Astrocyte (in vitro differentiated cells and primary cell): ENCODE measurements at regions not wholly inside any gene's neighbourhood (a gene's known extent, or its start where the extent isn't known, plus 50 kb on each side); places are given as distances from the start of the nearest gene placed in this dataset.

Experiments used
- DNase-seq: peaks from one replicate; pipeline ENCODE4 v3.0.0-alpha.2; 2010; ENCODE audit warnings: low read depth
- FAIRE-seq: peaks from 2 replicates; lab custom pipeline; 2011; peaks lifted over from hg19 to GRCh38; lab: Jason Lieb, UNC
- H2AFZ ChIP-seq: 2 replicates; pipeline ENCODE4 v1.6.0; 2012; ENCODE audit warnings: low read depth, low read length, inconsistent platforms
- H3K27ac ChIP-seq: 2 replicates; pipeline ENCODE4 v1.5.1; 2011; ENCODE audit warnings: low read depth, low read length, inconsistent platforms
- H3K27me3 ChIP-seq: 2 replicates; pipeline ENCODE4 v1.6.0; 2011; ENCODE audit warnings: low read length, inconsistent platforms; ENCODE audit not compliant: insufficient read depth
- H3K36me3 ChIP-seq: 2 replicates; pipeline ENCODE4 v1.5.1; 2011; ENCODE audit warnings: low read length, inconsistent platforms; ENCODE audit not compliant: insufficient read depth
- H3K4me1 ChIP-seq: 2 replicates; pipeline ENCODE4 v1.5.1; 2011; ENCODE audit warnings: low read length, inconsistent platforms; ENCODE audit not compliant: insufficient read depth
- H3K4me2 ChIP-seq: 2 replicates; pipeline ENCODE4 v1.6.0; 2012; ENCODE audit warnings: low read length, inconsistent platforms
- H3K4me3 ChIP-seq: 2 replicates; pipeline ENCODE4 v1.5.1; 2011; ENCODE audit warnings: low read depth, mild to moderate bottlenecking, low read length, inconsistent platforms; ENCODE audit not compliant: insufficient read depth
- H3K79me2 ChIP-seq: 2 replicates; pipeline ENCODE4 v1.6.0; 2012; ENCODE audit warnings: mild to moderate bottlenecking, low read length, inconsistent platforms; ENCODE audit not compliant: insufficient read depth
- H3K9ac ChIP-seq: 2 replicates; pipeline ENCODE4 v1.6.0; 2012; ENCODE audit warnings: mild to moderate bottlenecking, low read length, inconsistent platforms
- H3K9me3 ChIP-seq: 2 replicates; pipeline ENCODE4 v1.5.1; 2012; ENCODE audit warnings: low read depth, mild to moderate bottlenecking, low read length, inconsistent platforms; ENCODE audit not compliant: insufficient read depth
- H4K20me1 ChIP-seq: 2 replicates; pipeline ENCODE4 v1.6.0; 2012; ENCODE audit warnings: low read length, inconsistent platforms; ENCODE audit not compliant: insufficient read depth
- H3K27ac Mint-ChIP-seq: one replicate; pipeline ENCODE4 v1.8.0; 2021; ENCODE audit warnings: mild to moderate bottlenecking, mixed read lengths; ENCODE audit not compliant: unreplicated experiment
- H3K27me3 Mint-ChIP-seq: one replicate; pipeline ENCODE4 v1.8.0; 2021; ENCODE audit warnings: low read depth, mixed read lengths; ENCODE audit not compliant: unreplicated experiment
- H3K36me3 Mint-ChIP-seq: one replicate; pipeline ENCODE4 v1.8.0; 2021; ENCODE audit warnings: low read depth, mixed read lengths; ENCODE audit not compliant: unreplicated experiment
- H3K4me1 Mint-ChIP-seq: one replicate; pipeline ENCODE4 v1.8.0; 2021; ENCODE audit warnings: low read depth, mixed read lengths; ENCODE audit not compliant: unreplicated experiment
- H3K4me3 Mint-ChIP-seq: one replicate; pipeline ENCODE4 v1.8.0; 2021; ENCODE audit warnings: mild to moderate bottlenecking, moderate library complexity, mixed read lengths; ENCODE audit not compliant: unreplicated experiment
- H3K9me3 Mint-ChIP-seq: one replicate; pipeline ENCODE4 v1.8.0; 2021; ENCODE audit warnings: mild to moderate bottlenecking, mixed read lengths; ENCODE audit not compliant: unreplicated experiment
- CTCF ChIP-seq: IDR thresholded peaks from 2 replicates; pipeline ENCODE4 v1.5.1; 2011; ENCODE audit warnings: low read depth, mild to moderate bottlenecking, inconsistent platforms, low read length, moderate library complexity; ENCODE audit not compliant: insufficient read depth
- EZH2 ChIP-seq: IDR thresholded peaks from 2 replicates; pipeline ENCODE4 v1.6.1; 2012; ENCODE audit warnings: mild to moderate bottlenecking, low read length, inconsistent platforms; ENCODE audit not compliant: insufficient read depth

- TF ChIP-seq EZH2 (no peak), CTCF (no peak)
- Mint-ChIP-seq H3K4me1 (peaks cover 25% of the 10 kb centered on the region), H3K4me3 (no peak overlapping the region), H3K9me3 (peaks cover 4% of the 10 kb centered on the region), H3K27ac (no peak overlapping the region), H3K27me3 (no peaks in the 10 kb centered on the region), H3K36me3 (no peaks in the 10 kb centered on the region)
- Histone ChIP-seq H3K27ac (peak overlapping the region; percentile 91), H4K20me1 (no peaks in the 10 kb centered on the region), H3K36me3 (no peaks in the 10 kb centered on the region), H3K4me3 (no peak overlapping the region), H3K9me3 (no peaks in the 10 kb centered on the region), H3K4me2 (no peak overlapping the region), H2AFZ (no peak overlapping the region), H3K27me3 (no peaks in the 10 kb centered on the region), H3K9ac (no peak overlapping the region), H3K79me2 (no peaks in the 10 kb centered on the region), H3K4me1 (peaks cover 46% of the 10 kb centered on the region)
- DNase-seq (no peak), FAIRE-seq (no peak)
Observed at GRCh38 chr20:4511776-4512175, 174.5 kb upstream of the PRNP start.

- peak; percentile 35 for DNase-seq
- H3K27ac ChIP-seq, result peak overlapping the region; percentile 1
- H4K20me1 ChIP-seq, result no peaks in the 10 kb centered on the region
- peaks cover 46% of the 10 kb centered on the region for H3K4me1 ChIP-seq
- no peak overlapping the region for H3K27ac Mint-ChIP-seq
- no peak overlapping the region for H3K4me3 ChIP-seq
- no peaks in the 10 kb centered on the region for H3K36me3 Mint-ChIP-seq
- peaks cover 25% of the 10 kb centered on the region for H3K4me1 Mint-ChIP-seq
- no peak overlapping the region for H3K9ac ChIP-seq
- peaks cover 4% of the 10 kb centered on the region for H3K9me3 Mint-ChIP-seq
- H3K4me3 Mint-ChIP-seq, result no peak overlapping the region
- TF ChIP-seq CTCF (no peak), EZH2 (no peak)
- no peaks in the 10 kb centered on the region for H3K9me3 ChIP-seq
- no peak overlapping the region for H3K4me2 ChIP-seq
- peaks cover 4% of the 10 kb centered on the region for H3K27me3 Mint-ChIP-seq
- FAIRE-seq, result peak; percentile 23
- H2AFZ ChIP-seq, result no peak overlapping the region
- H3K27me3 ChIP-seq, result no peaks in the 10 kb centered on the region
- no peaks in the 10 kb centered on the region for H3K36me3 ChIP-seq
- H3K79me2 ChIP-seq, result no peaks in the 10 kb centered on the region
Observed at GRCh38 chr20:4509825-4510522, 176.3 kb upstream of the PRNP start.

- peak; percentile 48 for DNase-seq
Observed at GRCh38 chr20:4508773-4509172, 177.5 kb upstream of the PRNP start.

More at GRCh38 chr20:4508773-4509172, 177.5 kb upstream of the PRNP start:
- no peaks in the 10 kb centered on the region for H3K36me3 Mint-ChIP-seq
- no peaks in the 10 kb centered on the region for H3K27me3 ChIP-seq
- peaks cover 4% of the 10 kb centered on the region for H3K27me3 Mint-ChIP-seq
- no peaks in the 10 kb centered on the region for H3K9me3 ChIP-seq
- peaks cover 24% of the 10 kb centered on the region for H3K4me1 Mint-ChIP-seq
- no peaks in the 10 kb centered on the region for H3K36me3 ChIP-seq
- no peak overlapping the region for H3K4me3 Mint-ChIP-seq
- H3K9ac ChIP-seq, result no peak overlapping the region
- H4K20me1 ChIP-seq, result no peaks in the 10 kb centered on the region
- peak overlapping the region; percentile 76 for H3K27ac ChIP-seq
- H3K4me1 ChIP-seq, result peaks cover 38% of the 10 kb centered on the region
- no peak overlapping the region for H2AFZ ChIP-seq
- H3K4me3 ChIP-seq, result no peak overlapping the region
- H3K27ac Mint-ChIP-seq, result no peak overlapping the region
- peaks cover 4% of the 10 kb centered on the region for H3K9me3 Mint-ChIP-seq
- FAIRE-seq, result no peak
- H3K4me2 ChIP-seq, result no peak overlapping the region
- no peak for TF ChIP-seq EZH2
- no peaks in the 10 kb centered on the region for H3K79me2 ChIP-seq
